SH-SY5Y (cell line): ENCODE measurements at regions not wholly inside any gene's neighbourhood (a gene's known extent, or its start where the extent isn't known, plus 50 kb on each side); places are given as distances from the start of the nearest gene placed in this dataset.

Experiments used
- GATA2 ChIP-seq: IDR thresholded peaks from 2 replicates; pipeline ENCODE4 v1.6.1; 2011; ENCODE audit warnings: mild to moderate bottlenecking, low read depth, low read length
- GATA3 ChIP-seq: IDR thresholded peaks from 2 replicates; pipeline ENCODE4 v1.6.1; 2011; ENCODE audit warnings: low read depth, mild to moderate bottlenecking, low read length, moderate library complexity

DNA sequence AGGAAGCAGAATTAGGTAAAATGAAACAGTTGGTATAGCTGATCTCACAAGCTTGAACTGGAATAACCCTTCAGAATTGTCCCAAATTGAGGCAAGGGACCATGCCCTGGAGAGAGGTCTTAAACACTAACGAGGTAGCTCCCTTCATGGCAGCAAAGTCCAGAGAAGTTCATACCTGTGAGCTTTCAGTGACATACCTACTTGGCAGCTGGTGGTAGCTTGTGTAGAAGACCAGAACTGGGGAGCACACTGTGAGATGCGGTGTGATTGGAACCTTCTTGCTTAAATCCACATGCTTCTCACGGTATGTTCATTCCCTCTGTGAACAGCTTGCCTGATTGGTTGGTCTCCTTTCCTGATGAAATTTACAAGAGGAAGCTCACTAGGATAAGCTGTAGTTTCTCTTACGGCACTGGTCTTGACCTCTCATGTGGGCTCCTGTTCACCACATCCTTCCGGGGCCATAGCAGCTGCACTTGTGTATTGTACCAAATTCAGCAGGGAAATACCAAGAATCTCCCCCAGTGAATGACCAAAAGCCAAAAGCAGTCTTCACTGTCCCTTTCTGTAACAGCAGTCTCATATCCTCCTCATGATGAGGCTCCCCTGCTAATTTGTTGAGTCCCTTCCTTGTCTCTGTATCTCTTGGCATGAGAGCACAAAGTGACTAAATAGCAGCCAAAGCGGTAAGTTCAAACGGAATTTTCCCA lies 483.7 kb upstream of the FRG2C start:
- TF ChIP-seq GATA2 (no peak), GATA3 (no peak)

DNA sequence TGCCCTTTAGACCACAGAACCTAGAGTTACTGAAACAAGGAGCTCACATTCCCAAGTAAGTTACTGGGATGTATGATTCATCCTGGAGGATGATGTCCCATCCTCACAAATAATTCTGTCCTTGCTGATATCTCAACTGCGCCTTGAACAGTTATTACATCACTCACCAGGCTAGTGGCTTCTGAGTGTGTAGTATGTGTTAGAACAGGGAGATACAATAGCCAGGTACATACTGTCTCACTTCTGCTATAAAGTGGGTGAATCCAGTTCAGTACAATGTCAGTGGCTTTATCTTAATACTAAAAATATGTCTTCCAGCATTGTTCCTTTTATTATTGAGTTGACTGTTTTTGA lies 483.2 kb upstream of the FRG2C start:
- TF ChIP-seq GATA2 = no peak
- TF ChIP-seq GATA3 = no peak

DNA sequence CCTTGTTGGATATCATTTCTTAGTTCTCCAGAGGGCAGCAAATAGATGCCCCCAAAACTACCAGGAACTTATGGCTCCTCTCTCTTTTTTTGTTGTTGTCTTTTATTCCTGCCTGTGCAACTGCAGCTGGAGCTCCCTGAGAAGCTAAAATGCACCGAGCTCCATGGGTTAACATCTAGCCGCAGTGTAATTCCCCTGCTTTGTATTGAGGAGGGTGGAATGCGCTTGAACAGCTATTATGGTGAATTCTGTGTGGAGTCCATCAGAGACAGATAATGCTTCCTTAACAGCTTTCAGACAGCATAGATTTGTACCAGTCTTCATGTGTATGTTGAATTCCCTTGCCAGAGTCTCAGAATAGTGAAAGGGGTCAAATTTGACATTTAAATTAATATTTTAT lies 475.2 kb upstream of the FRG2C start:
- TF ChIP-seq GATA3 (no peak), GATA2 (no peak)

DNA sequence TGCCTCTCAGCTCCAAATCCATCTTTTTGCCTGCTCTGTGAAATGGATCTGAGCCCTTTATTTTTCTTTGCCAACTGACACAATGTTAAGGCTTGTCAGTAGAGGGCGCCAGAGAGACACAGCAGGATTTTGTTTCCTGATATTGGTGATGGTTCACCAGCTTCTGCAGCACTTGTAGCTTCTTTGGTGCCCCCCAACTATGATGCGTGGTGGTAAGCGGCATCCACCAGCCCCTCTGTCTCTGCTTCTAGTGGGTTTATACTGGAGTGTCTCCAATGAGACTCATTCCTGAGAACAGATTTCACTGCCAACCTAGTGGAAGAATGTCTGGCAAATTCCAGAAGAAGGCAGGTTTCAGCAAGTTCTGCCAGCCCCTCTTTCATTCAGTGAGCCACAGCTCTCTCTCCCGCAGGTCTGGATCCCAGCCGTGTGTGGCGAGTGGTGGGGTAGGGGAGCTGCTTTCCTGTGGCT lies 471.9 kb upstream of the FRG2C start:
- TF ChIP-seq GATA2 (no peak), GATA3 (no peak)

DNA sequence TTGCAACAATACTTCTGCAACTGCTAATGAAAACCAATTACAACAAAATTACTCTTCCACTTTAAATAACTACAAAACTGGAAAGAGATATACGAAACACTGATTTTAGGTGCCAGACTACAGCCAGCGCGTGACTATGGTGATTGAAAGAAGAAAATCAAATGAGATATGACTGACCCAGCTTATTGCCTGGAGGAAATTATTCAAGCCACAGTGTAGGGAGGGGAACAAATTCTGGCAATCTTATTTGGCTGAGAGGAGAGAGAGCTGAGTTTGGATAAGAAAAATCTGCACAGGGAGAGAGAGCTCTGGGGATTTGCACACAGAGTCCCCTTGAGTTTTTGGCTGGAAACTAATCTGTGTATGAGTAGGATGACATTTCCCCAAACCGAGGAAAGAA lies 470.3 kb upstream of the FRG2C start:
- no peak for TF ChIP-seq GATA3
- no peak for TF ChIP-seq GATA2

DNA sequence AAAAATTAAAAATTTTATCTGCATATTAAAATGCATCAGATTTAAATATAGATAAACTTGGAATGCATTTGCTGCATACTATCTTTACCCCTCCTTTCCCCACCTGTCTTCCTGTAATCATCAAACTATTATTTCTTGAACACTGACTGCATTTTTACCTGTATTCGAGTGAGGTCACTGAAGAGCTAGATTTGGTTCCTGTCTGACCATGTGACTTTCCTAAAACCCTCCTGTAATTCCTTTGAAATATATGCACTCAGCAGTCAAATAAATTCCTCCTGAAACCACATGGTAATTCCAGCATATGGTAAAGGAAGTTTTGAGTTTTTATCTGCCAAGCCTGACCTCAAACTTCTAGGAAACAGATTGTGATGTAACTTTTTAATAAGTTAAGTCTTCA lies 445.6 kb upstream of the FRG2C start:
- TF ChIP-seq GATA2 (no peak), GATA3 (no peak)

DNA sequence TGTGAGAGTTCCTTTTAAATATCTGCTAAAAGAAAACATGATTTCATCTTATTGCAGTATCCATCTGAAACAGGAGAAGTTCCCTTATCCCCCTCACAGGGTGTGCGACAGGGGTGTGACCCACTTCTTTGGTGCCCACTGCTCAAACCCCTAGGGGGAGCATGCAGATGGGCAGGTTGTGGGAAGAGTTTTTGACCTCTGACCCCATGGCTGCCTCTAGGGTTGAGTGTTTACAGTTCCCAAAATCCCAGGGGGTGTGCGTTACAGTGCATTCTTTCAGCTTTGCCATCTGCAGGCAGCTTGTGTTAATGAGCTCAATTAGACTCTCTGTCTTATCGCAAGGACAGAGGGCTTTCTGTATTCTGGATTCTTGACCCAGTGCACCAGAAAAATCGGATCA lies 443.2 kb upstream of the FRG2C start:
- TF ChIP-seq GATA2 (no peak), GATA3 (no peak)

DNA sequence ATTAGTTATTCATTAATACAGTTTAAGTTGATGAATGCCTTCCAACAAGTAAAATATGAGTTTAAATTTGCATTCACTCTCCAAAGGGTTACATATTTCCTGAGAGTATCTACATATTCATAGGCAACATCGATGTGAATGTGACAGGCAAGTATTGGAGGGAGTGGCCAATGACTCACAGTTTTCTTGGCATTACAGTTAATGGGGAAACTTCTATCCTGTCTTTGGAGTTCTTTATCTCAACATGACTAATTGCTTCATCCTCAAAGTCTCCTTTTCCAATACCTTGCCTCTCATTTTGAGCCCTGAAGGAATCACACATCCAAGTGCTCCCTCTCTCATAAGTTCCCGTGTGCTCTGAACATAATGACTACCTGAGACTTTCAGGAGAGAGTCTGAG lies 439.7 kb upstream of the FRG2C start:
- no peak for TF ChIP-seq GATA2
- TF ChIP-seq GATA3 = no peak

DNA sequence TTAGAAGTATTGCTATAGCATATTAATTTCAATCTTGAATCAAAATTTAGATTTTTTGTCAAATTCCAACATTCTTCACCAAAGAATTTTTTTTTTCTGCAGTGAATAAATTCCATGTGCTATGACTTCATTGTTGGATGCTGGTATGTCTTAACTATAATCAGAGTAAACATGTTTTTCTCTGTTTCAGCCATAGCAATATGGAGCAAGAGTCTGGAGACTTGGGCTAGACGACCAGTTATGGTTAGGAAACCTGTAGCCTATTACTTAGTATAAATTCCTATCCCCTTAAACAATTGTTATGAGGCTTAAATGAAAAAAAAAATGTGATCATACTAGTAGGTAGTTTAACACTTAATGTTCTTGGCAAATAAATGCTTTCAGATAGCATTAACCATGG lies 431.9 kb upstream of the FRG2C start:
- TF ChIP-seq GATA3 (no peak), GATA2 (no peak)

DNA sequence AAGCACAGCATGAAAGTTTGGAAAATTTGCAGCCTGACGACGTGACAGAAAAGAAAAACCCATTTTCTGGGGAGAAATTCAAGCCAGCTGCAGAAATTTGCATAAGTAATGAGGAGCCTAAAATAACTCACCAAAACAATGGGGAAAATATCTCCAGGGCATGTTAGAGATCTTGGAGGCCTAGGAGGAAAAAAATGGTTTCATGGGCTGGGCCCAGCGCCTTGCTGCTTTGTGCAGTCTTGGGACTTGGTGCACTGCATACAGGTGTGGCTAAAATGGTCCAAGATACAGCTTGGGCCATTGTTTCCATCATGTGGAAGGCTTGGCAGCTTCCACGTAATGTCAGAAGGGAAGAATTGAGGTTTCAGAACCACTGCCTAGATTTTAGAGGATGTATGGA lies 428.5 kb upstream of the FRG2C start:
- no peak for TF ChIP-seq GATA3
- TF ChIP-seq GATA2 = no peak

DNA sequence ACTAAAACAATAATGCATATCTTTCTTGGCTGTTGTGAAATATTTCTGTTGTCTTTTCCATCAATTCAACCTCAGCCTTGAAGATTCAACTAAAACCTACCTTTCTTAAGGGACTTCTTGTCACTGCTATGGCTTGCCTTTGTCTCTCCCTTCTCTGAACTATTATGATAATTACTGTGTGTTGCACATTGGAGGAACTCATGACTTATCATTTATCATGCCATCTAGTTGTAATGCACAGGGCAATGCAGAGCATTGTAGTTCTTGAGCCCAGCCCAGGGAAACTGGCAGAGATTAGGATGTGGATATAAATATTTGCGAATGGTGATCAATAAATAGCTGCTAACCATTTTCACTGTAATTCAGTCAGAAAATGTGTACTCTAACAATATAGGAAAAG lies 427.1 kb upstream of the FRG2C start:
- TF ChIP-seq GATA3 (no peak), GATA2 (no peak)

DNA sequence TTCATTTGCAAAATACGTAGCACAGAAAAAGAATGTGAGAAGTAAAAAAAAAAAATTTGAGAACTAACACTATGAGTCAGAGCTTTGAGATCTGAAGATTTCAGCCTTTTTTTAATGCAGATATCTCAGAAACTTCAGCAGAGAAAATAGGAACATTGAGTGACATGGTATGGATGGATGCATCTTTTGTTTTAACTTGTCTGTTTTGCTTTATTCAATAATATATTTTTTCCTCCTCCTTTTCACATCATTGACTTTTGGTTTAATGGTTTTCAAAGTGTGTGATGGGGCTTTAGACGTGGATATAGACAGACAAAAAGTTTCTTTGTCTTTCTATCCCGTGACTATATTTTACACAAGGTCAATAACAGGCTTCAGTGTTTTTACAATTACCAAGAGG lies 426.7 kb upstream of the FRG2C start:
- TF ChIP-seq GATA3 (no peak), GATA2 (no peak)

DNA sequence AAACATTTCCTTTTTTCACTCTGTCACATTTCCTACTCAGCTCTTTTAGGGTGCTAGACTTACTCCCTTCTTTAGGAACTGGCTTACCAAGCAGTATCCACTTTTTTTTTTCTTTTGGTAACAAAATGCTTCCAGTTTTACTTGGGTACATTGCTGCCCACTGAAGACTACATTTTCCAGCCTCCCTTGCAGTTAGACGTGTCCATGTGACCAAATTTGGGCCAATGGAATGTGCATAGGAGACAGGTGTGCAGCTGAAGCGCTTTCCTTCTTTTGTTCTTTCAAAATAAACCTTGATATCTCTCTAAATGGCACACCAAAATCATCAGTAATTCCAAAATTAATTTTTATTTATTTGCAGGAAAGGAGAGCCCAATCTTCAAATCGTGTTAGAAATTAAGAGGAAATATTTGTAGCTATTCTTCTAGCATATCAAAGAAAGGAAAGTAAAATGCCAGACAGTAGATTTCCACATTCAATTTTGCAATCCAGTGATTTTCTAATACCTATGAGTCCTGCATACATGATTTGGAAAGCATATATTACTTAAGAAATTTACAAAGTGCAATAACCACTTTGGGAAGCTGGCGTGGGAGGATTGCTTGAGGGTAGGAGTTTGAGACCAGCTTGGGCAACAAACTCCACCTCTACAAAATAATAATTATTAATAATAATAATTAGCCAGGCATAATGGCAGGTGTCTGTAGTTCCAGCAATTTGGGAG lies 422.0 kb upstream of the FRG2C start:
- TF ChIP-seq GATA3 = no peak
- no peak for TF ChIP-seq GATA2

DNA sequence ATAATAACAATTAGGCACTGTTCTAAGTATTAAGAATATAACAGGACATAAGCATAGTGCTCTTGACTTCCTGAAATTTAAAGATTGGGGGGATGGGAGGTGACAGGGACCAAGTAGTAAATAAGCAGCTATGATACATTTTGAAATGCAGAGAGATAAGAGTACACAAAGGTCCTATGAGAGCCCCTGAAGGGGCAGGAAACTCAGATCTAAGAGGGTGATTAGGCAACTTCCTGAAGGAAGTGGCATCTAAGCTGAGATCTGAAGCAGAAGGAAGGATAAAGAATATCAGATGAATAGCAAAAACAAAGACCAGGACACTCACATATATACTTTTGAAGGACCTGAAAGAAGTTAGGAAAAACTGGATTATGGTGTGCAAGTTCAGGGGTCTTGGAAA lies 415.2 kb upstream of the FRG2C start:
- TF ChIP-seq GATA3 (no peak), GATA2 (no peak)

DNA sequence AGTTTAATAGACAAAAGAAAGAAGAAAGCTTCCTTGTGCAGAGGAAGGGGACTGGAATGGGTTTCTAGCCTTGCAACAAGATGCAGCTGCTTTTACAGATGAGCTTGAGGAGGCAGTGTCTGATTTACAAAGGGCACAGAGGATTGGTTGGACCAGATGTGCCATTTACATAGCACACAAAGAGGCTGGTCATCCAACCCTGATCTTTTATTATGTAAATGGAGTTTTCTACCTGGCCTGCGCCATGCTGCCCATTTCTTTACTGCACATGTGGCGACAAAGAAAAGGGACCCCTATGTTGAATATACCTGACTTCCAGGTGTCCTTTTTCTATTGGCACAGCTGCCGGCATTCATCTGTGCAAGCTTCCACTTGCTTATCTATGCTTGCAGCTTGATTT lies 409.4 kb upstream of the FRG2C start:
- TF ChIP-seq GATA2 (no peak), GATA3 (no peak)

DNA sequence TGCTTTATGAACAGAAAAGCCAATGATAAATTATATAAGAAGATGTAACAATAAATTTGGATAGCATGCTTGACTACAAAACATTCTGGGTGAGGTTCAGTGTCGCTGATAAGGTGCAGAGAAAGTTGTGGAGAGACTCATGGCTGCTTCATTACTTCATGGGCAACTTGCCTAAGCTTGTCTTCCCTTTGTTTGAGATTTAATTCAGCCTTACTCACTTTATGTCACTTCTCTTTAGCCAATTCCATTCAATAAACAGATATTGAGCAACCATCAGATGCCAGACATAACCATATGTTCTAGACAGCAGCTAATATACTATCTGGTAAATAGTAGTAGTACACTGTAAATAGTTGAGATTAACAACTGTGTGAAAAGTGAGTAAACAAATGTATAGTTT lies 401.5 kb upstream of the FRG2C start:
- TF ChIP-seq GATA3 = no peak
- TF ChIP-seq GATA2 = no peak
